ENCODE measurements at regions not wholly inside any gene's neighbourhood (a gene's known extent, or its start where the extent isn't known, plus 50 kb on each side); places are given as distances from the start of the nearest gene placed in this dataset.

DNA sequence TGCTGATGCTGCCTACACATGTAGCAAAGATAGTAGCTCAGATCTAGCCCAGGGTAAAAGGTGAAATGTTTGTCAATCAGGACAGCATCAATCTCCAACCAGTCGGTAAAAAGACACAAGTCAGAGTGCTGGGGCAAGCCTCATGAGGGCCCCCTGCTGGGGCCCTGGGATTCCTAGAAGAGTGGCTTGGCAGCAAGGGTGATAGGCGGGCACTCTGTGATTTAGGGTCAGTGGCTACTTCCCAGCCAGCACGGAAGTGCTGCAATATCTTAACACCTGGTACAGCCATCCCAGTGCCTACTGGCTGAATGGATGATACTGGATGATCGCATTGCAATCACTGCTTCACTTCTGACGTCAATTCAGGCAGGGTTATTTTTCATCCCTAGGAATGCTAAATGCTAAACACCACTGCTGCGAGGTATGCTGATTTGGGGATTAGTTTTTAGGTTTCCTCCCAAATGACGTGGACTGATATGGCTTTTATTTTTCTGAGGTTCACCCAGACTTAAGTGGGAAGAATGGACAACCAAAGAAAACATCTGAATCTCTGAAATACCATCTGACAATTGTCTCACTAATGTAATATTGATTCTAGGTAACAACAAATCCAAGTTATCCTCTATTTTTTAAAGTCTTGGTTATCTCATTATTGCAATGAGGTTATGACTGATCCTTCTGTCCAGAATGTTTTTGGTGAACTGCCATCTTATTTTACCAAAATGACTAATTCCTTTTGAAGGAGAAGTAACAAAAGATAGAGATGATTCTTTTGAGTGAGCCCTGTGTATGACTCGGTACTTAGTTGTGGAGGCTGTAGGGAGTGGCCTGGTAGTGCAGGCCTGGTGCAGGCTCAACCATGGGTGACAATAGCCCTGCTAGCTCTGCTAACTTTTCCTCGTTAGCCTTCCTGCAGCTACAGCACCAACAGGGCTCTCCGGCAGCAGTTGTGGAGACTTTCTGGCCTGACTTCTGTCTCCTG is 432.5 kb downstream of the FGF9 start:
- no peak for DNase-seq

GRCh38 chr13:22106058-22106457 is 435.2 kb downstream of the FGF9 start:
- DNase-seq: no peak

GRCh38 chr13:22107549-22107948 is 436.7 kb downstream of the FGF9 start:
- DNase-seq: no peak

GRCh38 chr13:22108283-22108942 is 437.5 kb downstream of the FGF9 start:
- DNase-seq: no peak

DNA sequence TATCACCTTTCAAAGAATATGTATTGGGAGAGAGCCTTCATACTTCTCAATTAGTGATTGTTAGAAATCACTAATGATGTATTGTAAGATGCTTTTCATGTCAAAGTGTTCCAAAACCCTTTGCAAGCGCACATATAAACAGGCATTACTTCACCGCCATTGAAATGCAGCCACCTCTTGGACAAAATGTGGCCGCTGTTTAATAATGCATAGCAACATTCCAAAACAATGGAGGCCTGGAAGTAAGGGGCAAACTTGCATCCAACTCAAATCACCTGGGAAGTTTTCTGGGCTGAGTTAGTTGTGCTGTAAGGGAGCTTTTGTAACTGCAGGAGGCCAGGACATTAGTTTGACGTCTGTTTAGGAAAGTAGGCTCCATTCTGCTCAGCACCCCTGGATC is 438.1 kb downstream of the FGF9 start:
- DNase-seq: no peak

GRCh38 chr13:22110368-22110767 is 439.5 kb downstream of the FGF9 start:
- no peak for DNase-seq

- DNase-seq: no peak
Observed at GRCh38 chr13:22111152-22111783, 440.4 kb downstream of the FGF9 start.

DNA sequence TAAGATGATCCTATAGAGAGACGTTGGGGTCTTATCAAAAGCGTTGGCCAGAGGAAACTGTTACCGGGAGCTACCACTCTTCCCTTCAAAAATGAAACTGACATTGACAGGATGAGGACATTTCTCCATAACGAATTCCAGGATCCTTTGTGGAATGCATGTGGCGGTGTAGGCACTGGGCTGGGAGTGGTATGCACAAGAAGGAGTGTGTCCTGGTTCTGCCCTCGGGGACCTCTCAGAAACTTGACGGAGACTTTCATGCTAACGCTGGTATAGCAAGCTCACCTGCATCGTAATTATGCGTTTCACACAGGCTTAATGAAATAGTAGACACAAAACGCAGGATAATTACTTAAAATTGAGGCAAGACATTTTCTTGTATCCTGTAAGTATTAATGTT is 441.1 kb downstream of the FGF9 start:
- no peak for DNase-seq

DNA sequence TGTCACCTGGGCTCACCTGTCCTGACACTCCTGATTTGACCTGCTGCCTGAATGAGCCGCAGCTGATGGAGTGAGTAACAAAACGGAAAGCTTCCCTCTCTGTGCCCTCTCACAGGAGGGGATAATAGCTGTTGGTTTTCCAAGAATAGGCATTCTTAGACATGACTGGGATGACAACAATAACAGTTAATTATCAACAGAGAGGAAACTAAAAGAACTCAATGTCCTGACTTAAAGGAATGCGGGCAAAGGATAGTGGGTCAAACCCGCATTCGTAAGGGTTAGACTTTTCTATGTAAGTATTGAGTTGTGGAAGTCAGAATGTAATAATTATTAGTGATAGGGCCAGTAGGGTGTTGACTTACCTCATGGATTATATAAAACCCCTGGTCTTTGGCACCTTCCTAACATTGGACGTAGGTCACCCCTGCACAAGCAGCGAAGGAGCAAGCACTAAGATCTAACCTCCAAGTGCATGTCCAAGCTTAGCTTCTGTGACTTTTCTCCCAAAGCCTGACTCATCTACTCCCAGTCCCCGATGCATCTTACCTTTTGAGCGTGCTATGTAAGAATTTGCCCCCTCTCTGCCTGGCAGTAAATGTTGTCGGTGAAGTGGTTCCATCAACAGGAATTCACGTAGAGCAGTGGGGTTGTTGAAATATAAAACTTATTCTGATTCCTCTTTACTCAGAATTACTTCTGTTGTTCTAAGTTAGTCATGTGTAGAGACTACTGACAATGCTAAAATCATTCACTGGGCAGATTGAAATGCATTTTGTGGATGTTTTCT is 442.3 kb downstream of the FGF9 start:
- no peak for DNase-seq

DNA sequence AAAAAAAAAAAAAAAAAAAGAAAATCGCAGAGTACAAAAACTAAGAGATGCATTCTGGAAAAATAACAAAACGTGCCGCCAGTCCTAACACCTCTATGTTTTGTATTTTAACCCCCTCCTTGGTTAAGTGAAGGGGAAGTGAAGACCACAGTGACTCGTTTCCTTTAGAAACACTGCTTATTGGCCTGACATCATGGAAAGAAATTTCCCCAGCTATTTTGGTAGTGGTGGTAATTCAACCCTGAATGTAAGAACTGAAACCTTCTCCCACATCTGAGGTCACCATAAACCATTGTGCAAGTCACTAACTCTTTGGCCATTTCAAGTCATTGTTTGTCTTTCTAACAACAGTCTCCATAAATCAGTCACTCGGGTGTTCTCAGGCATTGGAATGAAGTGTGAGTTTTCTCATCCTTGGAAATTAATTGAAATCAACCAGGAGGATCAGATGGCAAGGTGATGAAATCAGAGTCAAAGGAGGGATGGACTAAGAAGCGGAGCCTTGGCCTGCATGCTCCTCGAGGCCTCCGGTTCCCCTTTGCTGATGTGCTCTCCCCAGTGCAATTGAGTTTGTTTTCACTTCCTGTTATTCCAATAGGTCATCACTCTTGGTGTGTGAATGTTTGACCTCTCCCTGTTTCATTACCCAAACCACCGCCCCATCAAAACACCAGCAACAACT is 443.9 kb downstream of the FGF9 start:
- no peak for DNase-seq

GRCh38 chr13:22118158-22118557 is 447.3 kb downstream of the FGF9 start:
- DNase-seq: no peak

- DNase-seq: no peak
Observed at GRCh38 chr13:22120646-22121045, 449.8 kb downstream of the FGF9 start.

GRCh38 chr13:22121146-22121739 is 450.4 kb downstream of the FGF9 start:
- no peak for DNase-seq

DNA sequence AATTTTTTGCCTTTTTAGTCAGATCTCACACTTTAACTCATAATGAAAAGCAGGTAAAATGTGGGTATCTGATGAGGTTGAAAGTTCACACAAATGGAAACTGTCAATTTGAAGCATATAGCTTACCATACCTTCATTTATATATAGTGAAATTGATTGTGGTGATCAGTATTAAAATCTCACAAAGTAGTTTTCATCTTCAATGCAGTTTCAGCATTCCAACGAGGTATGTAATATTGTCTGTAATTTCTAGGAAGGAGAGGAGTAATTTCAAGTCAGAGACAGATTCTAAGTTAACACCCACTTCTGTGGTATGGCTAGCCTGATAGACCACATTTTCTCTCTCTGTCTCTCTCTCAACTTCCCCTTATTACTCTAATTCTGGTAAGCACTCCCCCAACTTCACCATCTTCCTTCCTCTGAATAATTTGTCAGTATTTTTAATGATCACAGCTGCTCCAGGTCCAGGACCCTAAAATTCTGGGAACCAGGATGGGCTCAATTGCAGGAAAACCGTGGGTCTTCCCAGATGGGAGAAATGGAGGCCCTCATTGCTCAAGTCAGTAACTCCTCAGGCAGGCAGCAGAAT is 455.7 kb downstream of the FGF9 start:
- no peak for DNase-seq

DNA sequence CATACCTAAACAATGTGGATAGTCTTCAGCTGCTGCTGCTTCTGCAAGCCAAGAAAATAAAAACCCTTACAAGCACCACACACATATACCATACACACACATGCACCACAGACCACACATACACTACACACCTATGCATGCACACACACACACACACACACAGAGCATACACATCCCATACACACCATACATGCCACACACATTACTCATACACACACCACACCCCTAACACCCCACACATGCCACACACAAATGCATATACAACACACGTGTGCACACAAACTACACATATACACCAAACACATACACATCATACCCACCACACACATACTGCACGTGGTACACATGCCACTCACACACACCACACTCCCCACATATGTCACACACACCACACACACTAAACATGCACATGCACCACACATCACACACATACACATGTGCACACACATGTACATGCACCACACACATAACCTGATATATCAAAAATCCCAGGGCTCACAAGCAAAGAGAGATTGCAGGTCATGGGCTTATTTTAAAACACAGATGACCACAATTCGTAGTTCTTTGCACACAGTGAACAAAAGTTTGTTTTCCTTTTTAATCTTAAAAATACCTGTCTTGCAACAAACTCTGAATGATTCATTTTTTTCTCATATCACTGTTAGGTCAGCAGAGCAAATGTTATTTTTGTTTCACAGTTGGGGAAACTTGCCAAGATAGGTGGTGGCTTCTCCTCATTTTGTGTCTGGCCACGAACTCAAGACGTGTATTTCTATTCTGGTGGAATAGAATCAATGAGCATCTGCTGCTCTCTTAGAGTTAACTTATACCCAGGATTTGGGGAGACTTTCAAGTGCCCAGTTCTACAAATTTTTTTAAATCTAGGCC is 456.6 kb downstream of the FGF9 start:
- no peak for DNase-seq

- no peak for DNase-seq
Observed at GRCh38 chr13:22128441-22129408, 457.9 kb downstream of the FGF9 start.

DNA sequence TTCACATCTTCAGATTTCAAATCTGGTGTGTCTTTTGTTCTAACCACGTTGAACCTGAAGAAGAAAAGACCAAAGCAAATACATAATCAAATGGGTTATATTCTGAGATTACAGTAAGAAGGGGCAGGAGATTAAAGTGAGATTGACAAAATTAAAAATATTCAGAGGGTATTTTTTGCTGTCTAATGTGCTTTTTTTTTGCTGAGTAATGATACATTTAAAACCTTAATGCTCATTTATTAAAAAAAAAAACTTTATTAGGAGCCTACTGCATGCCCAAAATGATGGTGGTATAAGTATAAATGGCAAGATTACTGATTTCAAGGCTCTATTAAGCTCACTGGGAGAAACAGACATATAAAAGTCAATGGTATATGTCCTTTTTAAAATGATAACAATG is 459.4 kb downstream of the FGF9 start:
- no peak for DNase-seq

- DNase-seq: no peak
Observed at GRCh38 chr13:22134261-22134660, 463.4 kb downstream of the FGF9 start.

- DNase-seq: no peak
Observed at GRCh38 chr13:22135446-22135845, 464.6 kb downstream of the FGF9 start.

Measured in activated CD8-positive, alpha-beta memory T cell treated with anti-CD3 and anti-CD28 coated beads for 24 hours (primary cell).